G401 (cell line): ENCODE measurements at regions not wholly inside any gene's neighbourhood (a gene's known extent, or its start where the extent isn't known, plus 50 kb on each side); places are given as distances from the start of the nearest gene placed in this dataset.

Source experiments
- DNase-seq: peaks from one replicate; pipeline ENCODE4 v3.0.0-alpha.2; 2015; ENCODE audit warnings: low spot score
- in situ Hi-C: cut with HindIII; loops from 2 replicates; pipeline ENCODE4 v1.10.0; 2016; ENCODE audit warnings: low sequenced_read_pairs, mixed read lengths

DNA sequence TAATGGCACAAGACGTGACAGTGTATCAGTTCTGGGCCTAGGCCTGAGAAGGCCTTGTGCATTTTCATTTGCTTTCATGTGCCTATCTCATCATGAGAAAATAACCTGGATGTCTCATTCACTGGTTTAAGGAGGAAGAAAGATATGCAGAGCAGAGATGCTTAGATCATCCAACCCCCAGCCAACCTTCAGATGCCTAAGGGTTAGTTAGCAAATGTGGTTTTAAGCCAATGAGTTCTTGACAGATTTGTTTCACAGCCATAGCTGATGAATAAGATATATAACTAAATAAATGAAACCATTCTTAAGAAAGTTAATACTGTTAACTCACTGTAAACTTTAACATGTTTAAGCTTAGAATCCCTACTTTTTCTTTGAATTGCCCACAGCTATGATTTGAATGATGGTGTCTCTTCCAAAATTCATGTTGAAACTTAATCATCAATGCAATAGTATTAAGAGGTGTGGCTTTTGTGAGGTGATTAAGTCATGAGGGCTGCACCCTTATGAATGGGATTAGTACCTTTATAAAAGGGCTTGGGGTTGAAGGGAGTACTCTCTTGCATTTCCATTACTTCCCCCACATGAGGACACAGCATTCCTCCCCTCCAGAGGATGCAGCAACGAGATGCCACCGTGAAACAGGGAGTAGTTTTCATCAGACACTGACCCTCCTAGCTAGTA is 324.6 kb upstream of the TBC1D5 start:
- in situ Hi-C loops: no loop called here
- no peak for DNase-seq

DNA sequence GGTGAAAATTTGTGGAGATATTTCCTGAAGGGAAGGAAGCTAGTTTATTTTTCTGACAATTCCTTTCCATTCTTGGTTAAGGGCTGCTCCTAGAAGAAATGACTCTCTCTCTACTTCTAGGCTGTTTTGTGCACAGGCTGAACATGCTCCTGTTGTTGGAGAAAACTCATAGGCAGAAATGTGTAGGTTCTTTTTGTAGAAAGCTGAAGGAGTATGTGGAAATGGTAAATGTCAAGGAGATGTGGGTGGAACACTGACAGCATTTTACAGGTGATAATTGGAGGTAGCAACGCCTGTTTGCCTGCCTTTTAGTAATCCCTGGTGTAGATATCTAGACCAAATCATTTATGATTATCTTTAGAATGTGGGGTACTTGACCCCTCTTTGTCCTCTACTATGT is 322.2 kb upstream of the TBC1D5 start:
- no peak for DNase-seq
- in situ Hi-C loops: no loop called here

DNA sequence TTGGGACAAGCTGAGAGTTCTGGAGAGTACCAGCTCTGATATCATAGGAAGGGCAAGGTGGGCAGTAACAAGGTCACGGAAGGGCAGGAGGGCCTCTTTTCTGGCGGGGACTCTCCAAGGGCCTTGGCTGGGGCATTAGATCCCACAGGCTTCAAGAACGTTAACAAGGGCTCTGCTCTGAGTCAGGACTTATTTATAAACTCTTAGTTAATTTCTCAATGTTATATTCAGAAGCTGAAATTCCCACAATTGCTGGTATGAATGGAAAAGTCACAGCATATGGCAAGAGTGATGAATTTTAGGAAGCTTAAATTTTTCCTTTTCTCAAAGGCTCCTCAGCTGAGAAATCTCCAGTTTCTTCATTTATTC is 320.2 kb upstream of the TBC1D5 start:
- in situ Hi-C loops: no loop called here
- no peak for DNase-seq

DNA sequence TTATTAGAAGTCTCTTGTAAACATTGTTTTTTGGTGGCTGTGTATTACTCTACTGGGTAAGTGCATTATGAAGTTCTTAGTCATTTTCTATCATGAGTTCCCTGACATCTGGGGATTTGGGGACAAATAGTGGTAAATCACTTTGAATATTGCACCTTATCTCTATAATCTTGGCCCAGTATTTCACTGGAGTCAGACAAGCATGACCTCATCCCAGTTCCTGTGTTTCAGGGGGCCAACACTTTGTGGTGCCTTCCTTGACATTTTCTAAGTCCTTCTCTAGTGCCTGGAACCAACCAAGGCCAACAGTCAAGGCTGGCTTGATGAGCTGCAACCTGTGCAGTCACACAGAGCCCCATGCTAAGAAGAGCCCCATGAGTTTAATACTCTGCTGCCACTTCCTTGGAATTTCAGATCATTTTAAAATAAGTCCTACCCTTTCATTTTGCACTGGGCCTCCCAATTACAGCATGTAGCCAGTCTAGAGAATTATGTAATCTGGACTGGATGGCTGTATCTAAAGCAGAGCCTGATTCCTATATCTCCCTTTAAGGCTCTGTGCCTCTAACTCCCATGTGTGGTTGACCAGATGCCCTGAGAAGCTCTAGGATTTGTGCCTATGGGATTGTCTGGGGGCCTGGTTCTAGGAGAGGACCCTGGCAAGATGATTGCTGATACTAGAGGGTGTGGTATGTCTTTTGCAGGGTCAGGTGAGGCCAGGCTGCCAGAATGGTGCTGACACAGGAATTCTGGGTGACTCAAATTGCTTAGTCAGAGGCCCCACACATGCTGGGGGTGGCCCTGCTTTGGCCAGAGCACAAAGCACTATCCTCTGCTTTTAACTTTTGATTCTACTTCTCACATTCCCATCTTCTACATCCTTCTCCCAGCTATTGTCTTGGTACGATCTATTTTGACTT is 319.6 kb upstream of the TBC1D5 start:
- DNase-seq: no peak
- in situ Hi-C loops: no loop called here

DNA sequence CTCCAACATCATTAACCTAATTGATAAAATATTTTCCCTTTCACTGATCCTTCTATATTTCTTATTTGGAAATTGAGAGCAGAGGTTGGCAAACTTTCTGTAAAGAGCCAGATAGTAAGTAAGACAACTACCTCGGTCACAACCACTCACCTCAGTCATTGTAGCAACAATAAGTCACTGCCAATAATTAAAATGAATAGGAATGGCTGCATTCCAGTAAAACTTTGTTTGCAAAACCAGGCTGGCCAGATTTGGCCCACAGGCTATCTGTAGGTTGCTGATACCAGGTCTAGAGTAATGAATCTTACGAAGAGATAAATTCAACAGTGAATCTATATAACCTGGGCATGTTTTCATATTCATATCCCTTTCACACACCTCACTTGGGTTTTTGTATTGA is 316.2 kb upstream of the TBC1D5 start:
- DNase-seq: no peak
- in situ Hi-C loops: no loop called here

DNA sequence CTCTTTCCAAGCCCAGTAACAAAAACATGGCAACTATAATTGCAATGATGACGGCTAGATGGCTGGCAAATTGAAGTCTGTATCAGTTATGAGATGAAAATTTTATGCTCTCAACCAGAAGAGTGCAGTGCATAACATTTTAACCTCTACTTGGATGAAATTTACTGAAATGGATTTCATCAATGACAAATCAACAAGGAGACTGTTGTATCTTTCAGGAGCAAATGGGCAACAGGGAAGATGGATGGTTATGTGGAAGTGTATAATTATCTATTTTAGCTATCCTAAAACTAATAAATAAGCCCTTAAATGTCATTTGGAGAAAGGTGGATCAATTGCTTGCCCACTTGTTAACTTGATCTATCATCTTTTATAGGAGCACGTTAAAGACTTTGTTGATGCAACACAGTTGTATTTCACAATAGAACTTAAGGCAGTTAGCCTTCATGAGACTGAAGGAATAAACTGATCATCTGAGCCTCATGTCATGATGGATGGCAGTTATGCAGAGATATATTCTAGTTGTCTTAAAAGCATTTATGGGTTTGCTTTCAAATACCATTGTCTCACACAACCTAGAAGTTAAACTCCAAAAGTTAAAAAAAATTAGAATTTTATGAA is 315.1 kb upstream of the TBC1D5 start:
- in situ Hi-C loops: no loop called here
- no peak for DNase-seq

DNA sequence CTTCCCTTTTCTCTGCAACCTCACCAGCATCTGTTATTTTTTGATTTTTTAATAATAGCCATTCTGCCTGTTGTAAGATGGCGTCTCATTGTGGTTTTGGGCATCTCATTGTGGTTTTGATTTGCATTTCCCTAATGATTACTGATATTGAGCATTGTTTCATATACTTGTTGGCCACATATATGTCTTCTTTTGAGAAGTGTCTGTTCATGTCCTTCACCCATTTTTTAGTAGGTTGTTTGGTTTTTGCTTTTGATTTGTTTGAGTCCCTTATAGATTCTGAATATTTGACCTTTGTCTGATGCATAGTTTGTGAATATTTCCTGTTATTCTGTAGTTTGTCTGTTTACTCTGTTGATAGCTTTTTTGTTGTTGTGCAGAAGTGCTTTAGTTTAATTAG is 312.2 kb upstream of the TBC1D5 start:
- no peak for DNase-seq
- in situ Hi-C loops: no loop called here

DNA sequence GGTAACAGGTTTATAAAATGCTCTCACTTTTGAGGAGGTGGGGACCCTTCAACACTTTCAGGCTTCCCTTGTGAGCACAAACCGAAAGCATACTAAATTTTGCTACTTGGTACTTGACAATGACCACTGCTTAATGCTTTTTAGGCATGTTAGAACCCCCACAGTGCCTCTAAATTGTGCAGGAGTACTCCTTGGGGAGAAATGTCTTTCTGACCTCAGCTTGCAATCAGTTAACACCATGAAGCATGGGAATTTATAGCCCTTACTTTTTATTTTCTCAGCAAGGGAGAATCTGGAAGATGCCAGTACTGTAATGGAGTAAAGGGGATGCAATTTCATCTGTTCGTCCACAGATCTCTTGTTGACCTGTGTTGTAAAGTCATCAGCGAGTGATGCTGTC is 308.9 kb upstream of the TBC1D5 start:
- in situ Hi-C loops: no loop called here
- DNase-seq: no peak

DNA sequence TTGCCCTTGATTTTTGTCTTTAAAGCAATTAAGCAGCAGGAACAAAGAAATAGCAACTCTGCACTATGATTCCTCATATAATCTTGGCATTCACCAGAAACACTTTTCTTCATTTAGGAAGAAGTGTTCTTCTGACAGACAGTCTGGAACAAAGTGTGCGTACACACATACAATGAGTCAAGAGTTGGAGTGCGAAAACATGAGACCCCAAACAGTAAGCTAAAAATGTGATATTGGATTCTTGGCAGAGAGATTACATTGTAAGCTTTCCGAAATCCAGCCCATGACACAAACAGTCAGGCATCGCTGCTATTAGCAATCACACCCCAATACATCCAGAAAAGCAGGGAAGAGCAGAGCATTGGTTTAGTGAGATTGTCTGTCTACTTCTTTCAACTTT is 306.7 kb upstream of the TBC1D5 start:
- in situ Hi-C loops: no loop called here

DNA sequence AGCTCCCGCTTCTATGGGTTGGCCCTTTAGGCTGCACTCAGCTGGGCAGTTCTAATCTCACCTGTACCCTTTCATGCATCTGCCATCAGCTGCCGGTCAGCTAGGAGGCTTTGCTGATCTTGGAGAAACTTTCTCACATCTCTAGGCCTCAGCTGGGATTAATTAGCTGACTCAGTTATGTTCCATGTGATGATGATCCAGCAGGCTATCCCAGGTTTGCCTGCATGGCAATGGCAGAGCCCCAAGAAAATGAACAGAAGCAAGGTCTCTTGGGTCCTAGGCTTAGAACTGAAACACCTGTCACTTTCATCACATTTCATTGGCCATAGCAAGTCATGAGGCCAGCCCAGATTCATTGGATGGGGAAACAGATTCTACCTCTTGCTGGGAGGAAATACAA is 304.6 kb upstream of the TBC1D5 start:
- no peak for DNase-seq
- in situ Hi-C loops: no loop called here

More for the DNA sequence above, 306.7 kb upstream of the TBC1D5 start:
- DNase-seq: no peak

DNA sequence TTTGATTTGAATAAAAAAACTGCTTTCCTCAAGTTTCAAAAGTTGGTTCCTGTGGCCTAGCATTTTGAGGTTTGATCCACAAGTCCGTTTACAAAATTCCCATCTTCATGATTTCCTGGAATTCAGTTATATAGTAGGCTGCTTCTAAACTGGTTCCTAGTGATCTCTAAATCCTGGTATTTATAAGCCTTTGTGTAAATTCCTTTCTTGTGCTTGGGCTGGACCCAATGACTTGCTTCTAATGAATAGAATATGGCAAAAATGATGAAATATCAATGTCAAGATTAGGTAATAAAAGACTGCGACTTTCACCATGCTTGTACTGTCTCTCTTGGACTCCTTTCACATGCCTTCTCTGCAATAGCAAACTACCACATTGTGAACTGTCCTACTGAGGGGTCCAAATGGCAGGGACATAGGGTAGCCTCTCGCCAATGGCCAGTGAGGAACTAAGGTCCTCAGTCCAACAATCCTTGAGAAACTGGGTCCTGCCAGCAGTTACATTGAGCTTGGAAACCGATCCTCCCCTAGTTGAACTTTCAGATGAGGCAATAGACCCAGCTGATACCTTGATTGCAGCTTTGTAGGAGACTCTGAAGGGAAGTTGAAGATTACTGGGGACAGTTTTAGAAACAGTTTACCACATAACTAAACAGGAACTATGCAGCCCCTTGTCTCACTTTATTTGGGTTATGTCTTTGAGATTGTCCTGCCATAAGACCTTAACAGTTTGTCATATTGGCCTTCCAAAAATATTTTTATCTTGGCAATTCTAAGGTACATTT is 303.9 kb upstream of the TBC1D5 start:
- in situ Hi-C loops: no loop called here

DNA sequence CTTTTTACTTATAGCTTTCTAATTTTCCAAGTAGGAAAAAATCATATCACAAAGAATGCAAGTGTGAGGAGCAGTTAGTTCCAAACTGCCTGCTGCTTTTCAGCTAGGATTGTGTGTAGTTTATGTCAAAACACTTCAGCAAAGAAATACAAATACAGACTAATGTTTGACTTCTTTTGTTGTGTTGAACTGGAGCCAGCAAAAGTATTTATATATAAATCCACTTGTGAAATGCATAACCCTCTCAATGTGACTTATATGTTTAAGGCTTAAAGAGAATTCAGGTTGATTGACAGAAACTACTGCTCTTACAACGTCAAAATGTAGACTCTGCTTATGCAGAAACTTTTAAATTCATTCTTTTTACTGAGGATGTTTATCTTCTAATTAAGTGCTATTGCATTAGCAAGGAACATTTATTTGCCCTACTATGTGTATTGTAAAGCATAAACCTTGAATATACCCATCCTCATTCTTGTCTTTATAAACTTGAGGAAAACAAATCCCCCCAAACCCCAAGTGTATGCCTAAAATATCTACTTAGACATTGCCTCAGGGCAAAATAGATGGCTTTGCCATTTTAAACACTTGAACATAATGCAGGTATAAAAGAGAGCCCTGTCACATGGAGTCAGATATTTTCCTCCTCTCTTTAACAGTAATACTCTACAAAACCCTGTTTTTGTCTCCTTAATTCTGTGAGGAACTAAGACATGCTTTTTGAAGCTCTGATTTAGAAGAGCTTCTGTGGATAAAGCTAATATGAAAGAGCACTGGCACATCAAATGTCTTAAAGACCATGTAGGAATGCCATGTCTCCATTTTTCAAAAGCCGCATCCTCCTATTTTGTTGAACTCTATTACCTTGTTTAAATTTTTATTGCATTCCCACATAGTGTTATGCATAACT is 302.8 kb upstream of the TBC1D5 start:
- DNase-seq: no peak
- in situ Hi-C loops: no loop called here

More for the DNA sequence above, 303.9 kb upstream of the TBC1D5 start:
- DNase-seq: no peak

DNA sequence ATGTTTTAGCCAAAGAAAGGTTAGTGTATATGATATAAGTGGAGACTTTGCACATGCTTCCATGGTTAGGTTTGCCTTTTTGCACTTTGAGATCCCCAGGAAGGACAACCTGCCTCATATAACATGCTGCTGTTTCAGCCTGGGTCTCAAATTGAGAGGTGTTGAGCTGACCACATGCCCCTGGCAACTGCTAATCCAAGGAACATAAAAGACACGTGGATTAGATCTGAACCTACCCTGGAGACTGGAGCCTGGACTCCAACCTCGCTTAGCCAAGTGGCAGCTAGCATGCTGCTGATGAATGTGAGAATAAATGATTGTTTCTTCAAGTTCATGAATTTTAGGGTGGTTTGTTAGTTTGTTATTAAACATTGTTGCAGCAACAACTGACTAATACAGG is 301.8 kb upstream of the TBC1D5 start:
- DNase-seq: no peak
- in situ Hi-C loops: no loop called here

DNA sequence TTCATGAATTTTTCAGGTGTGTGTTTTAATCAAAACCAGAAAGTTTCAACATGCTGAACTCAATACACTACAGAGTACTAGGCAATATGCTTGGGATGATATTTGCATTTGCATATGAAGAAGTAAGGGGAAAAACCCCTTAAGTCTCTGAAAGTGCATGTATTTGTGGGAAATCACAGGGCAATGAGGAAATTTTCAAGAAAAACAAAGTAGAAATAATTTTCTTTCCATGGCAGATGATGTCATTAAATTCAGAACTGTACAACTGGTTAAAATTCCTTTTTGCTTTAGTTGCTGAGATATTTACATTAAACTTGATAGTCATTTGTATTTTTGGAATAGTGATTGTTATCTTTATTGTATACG is 294.0 kb upstream of the TBC1D5 start:
- DNase-seq: no peak
- in situ Hi-C loops: no loop called here

DNA sequence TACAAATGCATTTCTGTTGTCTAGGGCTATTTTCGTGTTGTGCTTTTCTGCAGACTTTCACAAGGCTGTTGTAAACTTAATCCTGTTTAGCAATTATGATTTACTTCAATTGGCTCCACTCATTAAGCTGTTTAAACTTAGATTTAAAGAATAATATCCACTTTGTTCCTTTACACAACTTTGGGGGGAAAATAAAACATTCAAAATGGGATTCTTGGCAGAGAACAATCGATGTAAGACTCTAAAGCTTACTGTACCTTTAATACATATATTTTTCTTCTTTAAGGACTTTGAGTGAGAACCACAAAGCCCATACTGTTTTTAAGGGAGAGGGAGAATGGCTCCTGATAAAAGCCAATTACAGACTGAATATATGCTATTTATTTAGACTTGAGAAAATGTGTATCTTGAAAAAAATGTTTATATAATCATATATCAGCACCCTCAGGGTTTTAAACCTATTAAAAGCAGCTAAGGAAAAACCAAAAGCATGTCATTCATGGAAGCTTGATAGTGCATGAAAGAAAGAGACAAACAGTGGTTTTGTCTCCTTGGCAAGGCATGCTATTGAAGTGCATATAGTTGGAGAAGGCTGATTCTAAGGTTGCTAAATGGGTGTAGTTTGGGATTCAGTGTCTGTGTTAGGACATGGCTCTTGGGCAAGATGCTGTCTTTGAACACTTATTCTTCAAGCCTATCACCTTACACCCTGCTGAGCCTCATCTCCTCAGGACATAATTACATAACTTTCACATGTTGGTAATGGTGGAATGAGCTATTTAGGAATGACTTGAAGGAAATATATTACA is 293.4 kb upstream of the TBC1D5 start:
- no peak for DNase-seq
- in situ Hi-C loops: no loop called here

DNA sequence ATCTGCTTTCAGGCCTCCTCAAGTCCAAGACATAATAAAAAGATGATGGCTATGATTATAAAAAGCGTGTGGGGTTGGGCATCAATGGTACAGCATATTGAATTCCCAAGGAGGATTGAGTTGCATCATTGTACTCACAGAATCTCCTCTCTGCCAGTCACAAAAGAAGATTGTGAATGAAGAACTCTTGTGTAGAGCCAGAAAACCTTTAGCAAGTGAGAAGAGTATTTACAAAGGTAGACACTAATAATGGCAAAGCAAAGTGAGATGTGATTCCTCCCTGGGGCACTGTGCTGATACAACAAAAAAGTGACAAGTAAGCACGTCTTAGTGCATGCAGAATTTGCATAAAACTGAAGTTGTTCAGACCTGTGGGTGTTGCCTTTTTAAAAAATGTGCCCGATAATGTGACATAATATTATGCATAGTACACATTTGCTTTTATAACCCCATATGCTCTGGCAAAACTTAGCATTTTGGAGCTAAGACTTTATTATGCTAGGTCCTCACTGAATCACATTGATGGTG is 291.2 kb upstream of the TBC1D5 start:
- in situ Hi-C loops: no loop called here

DNA sequence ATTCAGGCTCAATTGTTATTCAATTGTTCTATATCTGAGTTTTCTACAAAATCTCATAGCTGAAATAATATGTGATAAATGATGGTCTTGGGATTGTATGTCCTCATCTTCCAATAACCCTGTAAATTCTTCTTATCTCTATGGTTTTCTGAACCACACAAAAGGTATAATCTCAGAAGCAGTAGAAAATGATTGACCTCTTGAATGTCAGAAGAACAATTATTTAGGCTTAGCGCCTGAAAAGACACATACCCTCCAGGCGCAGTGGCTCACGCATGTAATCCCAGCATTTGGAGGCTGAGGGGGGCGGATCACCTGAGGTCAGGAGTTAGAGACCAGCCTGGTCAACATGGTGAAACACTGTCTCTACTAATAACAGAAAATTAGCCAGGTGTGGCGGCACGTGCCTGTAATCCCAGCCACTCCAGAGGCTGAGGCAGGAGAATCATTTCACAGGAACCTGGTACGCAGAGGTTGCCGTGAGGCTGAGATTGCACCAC is 288.0 kb upstream of the TBC1D5 start:
- in situ Hi-C loops: no loop called here
- no peak for DNase-seq

More for the DNA sequence above, 291.2 kb upstream of the TBC1D5 start:
- no peak for DNase-seq
